GM19452 (cell line): ENCODE measurements at regions not wholly inside any gene's neighbourhood (a gene's known extent, or its start where the extent isn't known, plus 50 kb on each side); places are given as distances from the start of the nearest gene placed in this dataset.

Experiments used
- ATAC-seq: cut with Tn5 transposase; IDR thresholded peaks from one replicate; pipeline ENCODE4 v1.9.1; 2021; ENCODE audit not compliant: unreplicated experiment

DNA sequence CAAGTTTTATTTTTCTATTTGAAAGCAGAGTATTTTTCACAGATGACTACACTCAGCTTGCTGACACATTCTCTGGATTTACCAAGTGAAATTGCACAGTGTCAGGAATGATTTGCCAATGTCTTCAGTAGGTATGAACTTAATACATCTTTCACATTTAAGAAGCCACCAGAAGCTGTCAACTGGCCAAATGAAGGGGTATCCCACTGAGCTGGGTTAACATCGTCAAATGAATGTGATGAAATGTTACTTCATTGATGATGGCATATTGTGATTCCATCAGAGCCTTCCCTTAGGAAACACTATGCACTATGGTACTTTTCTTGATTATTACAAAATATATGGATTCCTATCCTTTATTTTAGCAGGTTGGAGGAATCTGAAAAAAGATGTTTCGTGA lies 592.3 kb downstream of the FGF9 start:
- no peak for ATAC-seq

DNA sequence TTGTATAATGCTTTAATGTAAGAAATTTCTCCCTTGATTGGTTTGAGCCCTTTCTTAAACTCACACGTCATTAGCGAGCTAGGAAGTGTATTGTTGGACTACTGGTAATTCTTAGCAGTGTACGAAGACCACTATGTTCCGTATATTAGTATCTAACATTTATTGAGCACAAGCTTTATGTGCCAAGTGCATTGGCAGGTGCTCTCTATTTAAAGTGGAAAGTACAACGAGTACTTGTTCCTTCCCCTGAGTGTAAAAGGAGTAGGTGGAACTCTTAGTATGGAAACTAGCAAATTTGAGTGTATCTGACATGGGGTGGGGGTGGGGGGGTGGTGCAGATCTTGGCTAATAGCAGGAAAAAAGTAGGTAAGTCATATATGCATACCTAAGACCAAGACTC lies 594.7 kb downstream of the FGF9 start:
- no peak for ATAC-seq

DNA sequence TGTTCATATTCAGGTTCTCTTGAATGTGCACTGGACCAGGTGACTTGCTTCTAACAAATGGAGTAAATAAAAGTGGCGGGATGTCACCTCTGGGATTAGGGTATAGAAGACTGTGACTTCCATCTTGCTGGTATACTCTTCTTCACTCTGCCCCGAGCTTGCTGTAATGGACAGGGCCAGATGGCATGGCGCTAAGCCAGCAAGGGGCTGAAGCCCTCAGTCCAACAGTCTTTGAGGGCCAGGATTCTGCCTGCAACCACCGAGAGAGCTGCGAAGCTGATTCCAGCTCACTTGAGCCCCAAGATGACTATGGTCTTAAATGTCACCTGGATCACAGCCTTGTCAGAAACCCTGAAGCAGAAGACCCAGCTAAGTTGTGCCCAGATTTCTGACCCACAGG lies 600.0 kb downstream of the FGF9 start:
- ATAC-seq: no peak

DNA sequence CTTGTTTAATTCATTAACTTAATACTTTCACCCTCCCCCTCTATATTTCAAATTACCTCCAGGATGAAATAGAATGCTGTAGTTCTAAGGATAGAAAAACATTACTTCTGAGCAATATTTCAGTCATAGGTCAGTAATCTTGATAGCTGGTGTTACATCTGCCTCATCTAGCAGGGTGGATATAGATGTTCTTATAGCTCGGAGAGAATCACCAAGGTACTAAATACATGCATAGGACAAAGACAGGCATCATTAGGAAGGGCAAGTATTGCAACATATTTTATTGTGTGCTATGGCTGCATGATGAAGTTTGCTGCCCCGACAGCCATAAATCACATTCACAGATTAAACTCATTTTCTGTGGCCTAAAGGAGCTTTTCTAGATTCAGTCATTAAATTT lies 601.0 kb downstream of the FGF9 start:
- no peak for ATAC-seq

DNA sequence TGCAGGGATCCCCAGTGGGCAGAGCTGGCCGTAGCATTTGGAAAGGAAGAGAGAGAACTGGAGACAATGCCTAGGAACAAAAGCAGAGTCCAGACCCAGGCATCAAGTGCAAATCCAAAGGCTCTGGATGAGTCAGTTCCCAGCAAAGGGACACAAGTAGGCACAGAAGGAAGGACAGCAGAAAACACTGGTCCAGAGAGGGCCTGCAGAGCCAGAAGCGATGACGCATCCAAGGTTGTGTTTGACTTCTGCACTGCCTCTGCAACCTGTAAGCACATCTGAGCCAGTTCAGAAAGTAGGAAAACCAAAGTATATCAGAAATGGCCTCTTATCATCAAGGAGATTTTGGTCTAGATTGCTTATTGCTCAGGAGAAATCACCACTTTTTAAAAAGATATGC lies 604.5 kb downstream of the FGF9 start:
- no peak for ATAC-seq

DNA sequence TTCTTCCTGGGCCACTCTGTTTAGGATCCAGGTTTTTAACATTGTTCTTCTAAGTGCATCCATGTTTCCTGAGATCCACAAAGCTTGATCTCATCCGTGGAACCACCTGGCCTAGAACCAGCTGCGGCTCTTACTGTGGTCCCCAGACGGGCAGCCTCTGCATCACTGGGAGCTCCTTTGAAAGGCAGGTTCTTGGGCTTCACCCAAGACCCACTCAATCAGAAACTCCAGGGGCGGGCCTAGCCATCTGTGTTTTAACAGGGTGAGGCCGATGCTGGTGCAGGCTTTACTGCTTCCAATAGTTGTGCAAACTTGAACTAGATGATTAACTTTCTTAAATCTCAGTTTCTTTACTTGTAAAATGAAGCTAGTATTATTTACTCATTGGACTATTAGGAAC lies 605.7 kb downstream of the FGF9 start:
- ATAC-seq: no peak

DNA sequence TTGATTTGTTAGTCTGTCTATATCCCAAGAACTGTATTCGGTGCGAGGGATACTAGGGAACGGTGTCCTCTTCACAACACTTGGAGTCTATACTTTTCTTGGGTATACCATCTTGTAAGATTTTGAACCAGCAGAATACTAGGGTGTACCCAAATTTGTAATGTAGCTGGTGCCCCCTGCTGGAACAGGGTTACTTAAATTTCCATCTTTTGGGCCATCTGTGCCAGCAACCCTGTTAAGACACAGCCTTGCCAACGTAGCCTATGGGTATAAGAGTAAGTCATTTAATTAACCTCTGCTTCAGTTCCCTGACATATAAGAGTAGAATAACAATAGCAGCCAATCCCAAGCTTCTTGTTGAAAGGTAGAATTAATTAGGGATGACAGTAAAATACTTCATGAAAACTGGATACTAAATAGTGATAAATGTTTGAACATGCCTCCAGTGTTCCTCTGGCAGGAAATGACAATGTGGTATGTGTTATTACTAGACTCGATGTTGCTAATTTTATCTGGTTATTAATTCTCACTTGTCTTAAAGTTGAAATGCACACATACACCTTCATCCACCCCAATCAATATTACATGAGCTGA lies 607.6 kb downstream of the FGF9 start:
- no peak for ATAC-seq

DNA sequence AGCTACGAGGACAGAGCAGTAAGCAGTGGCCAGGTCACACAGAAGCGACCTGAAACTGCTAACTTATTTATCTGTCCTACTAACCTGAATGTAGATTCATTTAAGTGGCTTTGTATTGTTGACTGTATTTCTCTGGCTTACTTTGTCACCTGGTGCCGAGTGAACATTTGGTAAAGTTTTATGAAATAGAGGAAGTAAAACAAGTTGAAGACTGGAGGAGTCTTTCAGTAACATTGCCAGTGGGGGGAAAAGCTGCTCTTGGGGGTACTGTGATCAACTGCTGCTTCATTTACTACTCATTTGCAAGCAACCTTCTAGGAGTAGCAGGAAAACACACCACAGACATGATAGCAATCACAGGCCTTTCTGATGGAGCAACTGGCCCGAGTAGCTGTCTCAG lies 615.0 kb downstream of the FGF9 start:
- ATAC-seq: no peak

DNA sequence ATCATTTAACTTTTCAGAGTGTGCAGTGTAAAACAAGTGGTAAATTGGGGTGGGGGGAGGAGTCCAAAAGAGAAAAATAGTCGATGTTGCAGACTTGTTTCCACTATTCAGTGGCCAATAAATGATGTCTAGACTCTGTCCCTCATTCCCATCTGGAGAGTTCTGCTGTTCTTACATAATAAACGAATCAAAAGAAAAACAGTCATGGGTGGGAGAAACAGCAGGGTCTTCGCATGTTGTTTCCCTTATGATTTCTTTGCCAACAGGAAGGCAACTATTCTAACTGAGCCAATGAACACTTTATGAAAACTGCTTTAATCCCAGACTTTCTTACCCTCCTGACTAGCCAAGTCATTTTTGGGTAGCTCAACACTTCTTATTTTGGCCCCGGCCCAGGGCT lies 615.5 kb downstream of the FGF9 start:
- ATAC-seq: no peak

DNA sequence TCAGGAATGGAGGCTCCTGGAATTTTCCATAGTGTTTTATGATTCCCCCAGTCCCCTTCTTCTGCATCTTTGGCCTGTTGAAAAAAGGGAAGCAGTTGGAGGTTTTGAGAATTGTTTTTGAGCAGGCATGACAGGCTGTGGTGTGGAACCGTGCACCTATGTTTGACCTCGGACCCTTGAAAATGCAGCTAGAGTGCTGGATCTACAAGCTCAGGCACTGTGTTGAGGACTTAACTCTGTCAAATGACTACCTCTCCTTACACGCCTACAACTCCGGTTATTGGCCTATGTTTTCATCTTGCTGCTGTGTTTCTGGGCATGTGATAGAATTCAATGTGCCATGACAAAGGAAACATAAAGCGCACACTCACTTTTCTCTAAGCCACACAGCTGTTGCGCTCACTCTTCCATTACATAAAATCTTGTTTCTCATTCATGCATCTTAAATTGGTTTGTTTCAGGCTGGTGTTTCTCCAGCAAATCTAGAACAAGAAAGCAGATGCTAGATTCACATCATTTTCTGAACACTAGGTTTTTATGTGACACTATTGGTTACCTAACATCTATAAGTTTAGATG lies 616.6 kb downstream of the FGF9 start:
- no peak for ATAC-seq

DNA sequence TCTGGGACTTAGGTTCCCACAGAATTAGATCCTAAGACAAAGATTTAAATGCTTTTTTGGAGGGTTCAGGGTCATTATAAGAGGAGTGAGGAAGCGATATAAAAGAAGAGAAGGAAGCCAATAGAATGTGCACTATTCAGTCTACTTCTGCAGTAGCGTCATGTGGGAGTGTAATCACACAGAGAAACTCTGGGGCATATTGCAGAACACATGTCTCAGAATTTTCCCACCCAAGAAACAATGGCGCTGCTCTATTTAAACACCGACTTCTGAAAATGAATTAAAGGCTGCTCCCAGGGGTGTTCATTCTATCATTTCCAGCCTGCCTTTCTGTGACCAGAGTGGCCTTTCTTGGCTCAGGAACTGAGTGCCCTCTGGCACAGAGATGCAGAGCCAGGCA lies 617.6 kb downstream of the FGF9 start:
- ATAC-seq: no peak

DNA sequence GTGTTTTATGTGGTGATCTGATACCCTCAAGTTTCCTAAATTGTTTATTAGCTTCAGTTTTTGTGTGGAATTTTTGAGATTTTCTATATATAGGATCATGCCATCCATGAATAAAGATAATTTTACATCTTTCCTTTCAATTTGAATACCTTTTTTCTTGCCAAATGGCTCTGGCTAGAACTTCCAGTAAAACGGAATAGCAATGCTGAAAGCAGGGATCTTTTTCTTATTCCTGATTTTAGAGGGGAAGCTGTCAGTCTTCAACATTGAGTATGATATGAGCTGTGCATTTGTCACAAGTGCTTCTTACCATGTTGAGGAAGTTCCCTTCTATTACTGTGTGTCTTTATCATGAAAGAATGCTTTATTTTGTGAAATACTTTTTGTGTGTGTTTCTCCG lies 618.8 kb downstream of the FGF9 start:
- ATAC-seq: no peak

DNA sequence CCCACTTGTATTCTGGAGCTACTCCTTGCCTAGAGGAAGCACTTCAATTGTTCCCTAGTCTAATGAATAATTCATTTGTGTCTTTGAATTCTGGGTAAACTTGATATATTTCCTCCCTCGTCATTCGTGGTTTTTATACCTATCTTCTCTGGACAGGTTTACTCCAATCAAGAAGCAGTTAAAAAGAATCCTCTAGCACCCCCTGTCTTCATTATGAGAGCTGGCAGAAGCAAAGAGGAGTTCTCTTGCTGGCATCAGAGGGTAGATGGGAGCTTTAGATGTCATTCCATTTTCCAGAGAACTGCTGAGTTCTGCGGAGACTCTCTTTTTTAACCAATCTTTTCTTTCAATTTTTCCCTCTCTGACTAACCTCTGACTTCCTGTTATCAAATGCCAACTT lies 627.7 kb downstream of the FGF9 start:
- ATAC-seq: no peak

DNA sequence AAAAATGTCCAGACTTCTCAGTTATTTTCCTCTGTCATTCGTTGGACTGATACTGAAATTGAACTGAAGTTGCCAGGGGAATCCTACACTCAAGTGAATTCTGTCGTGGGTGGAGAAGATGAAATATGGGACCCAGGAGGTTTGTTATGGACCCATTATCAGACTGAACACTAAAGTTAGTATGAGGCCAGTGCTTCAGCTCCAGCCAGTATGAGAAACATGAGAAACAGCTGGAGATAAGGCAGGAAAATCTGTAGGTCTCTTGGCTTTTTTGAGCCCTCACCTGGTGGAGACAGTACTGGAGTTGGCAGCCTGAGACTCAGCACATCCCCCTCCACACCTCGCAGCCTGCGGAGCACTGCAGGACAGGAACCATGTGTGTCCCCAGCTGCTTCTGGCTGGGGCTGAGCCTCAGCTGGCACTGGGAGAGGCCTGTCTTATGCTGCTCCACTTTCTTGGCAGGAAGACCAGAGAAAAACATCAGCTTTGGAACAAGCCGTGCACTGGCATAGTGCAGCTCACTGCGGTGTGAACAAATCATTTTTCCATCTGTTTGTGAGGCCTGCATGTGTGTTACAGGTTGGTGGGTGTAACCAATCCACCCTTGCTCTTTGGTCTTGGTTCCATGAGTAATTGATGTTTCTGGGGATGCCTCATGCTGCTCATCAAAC lies 641.0 kb downstream of the FGF9 start:
- no peak for ATAC-seq

DNA sequence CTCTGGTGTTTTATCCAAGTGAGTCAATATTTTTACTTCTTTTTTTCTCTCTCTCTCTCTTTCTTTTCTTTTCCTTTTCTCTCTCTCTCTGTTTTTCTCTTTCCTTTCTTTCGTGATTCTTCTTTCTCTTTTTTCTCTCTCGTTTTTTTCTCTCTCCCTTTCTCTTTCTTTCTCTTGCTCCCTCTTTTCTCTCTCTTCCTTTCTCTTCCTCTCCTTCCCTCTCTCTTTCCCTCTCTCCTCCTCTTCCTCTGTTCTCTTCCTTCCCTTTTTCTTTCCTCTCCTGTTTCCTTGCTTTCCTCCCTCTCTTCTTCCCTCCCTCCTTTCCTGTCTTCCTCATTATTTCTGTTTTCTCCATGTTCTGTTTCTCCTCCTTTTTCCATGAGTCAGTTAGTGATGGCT lies 641.5 kb downstream of the FGF9 start:
- no peak for ATAC-seq

DNA sequence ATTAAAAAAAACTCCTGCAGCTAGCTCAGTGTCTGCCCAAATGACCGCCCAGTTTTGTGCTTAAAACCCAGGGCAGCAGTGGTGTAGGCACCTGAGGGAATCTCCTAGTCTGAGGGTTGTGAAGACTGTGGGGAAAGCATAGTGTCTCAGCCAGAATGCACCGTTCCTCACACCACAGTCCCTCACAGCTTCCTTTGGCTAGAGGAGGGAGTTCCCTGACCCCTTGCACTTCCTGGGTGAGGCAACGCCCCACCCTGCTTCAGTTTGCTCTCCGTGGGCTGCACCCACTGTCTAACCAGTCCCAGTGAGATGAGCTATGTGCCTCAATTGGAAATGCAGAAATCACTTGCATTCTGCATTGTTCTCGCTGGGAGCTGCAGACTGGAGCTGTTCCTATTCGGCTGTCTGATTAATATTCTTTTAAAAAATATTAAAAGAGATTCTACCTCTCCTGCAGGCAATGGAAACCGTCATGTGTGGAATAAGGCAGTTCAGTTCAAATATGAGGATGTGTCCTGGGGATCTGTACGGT lies 645.7 kb downstream of the FGF9 start:
- ATAC-seq: no peak

DNA sequence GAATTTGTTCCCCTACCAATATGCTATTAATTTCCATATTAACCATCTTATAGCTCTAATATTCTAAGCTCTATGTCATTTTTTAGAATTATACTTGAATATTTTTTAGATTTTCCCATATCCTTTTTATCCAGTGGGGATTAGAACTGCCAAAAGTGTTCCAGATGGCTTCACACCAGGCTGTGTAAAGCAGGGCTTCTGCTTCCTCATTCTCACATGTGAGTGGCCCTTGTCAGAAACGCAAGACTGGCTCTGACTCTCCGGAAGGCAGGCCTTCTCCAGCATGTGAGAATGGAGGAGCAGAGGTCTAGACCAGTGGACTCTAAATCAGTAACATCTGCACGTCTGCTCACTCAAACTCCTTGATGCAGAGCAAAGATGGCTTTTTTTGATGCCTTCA lies 650.1 kb downstream of the FGF9 start:
- ATAC-seq: no peak

DNA sequence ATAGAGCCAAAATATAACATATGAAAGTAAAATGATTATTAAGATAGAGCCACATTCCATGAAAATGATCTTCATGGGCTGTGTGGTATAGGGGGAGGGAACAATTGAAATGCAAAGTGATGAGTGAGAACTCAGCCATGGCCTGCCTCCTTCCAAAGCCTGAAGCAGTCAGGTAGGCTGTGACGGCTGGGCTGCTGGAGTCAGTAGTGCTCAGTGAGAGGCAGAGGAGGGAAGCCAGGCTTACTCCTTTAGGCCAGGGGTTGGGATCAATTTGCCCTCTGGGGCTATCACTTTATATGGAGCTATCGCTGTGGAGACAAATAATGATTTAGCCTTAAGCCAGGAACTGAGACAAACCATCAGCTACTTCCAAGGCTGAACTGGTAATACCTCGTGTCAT lies 654.9 kb downstream of the FGF9 start:
- ATAC-seq: no peak

DNA sequence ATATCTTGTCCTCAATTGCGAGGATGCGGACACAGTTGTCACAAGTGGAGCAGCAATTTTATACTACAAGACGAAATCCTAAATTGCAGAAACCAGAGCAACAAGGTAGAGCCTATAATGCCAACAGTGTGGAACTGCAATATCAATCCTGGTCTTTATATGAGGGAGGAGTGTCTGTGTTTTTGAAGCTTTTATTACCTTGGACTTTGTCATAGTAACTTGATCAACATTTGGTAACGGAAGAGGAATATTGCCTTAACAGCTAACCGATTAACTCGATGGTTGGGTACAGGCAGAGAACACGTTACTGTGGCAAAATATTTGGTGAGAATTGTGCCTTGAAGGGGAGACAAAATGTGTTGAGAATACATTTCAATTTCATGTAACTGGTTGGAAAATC lies 661.5 kb downstream of the FGF9 start:
- ATAC-seq: no peak

DNA sequence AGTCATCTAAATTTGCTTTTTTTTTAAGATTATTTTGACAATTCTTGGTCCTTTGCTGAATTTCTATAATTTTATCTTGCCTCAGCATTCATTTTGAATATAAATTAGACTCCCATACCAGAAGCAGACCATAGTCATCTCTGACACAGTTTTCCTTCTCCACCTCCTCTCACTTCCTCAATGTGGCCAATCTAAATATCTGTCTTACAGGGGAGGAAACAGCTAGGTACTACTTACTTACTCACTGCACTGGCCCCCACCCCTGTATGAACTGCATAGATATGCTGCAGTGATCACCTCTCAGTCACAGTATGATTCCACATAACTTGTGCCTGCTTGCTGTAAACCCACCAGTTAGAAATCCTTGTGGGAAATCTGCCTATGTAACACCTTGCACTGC lies 665.6 kb downstream of the FGF9 start:
- no peak for ATAC-seq

DNA sequence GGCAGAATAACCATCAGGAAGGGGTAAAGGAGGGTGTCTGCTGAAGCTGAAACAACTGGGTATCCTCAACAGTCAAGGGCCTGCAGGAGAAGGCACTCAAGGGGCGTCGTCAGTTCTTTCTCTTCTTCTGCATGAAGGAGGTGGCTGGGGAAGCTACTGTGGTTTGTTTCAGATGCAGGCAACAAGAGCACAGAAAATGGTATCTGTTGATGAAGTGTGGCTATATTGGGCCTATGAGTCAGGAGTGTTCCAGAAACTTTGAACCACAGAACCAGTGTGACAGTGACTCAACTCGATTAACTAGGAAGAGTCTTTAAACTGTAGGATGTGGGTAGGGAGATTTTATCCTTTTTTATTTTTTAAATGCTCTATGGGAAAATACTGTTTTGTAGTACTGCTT lies 686.3 kb downstream of the FGF9 start:
- no peak for ATAC-seq

DNA sequence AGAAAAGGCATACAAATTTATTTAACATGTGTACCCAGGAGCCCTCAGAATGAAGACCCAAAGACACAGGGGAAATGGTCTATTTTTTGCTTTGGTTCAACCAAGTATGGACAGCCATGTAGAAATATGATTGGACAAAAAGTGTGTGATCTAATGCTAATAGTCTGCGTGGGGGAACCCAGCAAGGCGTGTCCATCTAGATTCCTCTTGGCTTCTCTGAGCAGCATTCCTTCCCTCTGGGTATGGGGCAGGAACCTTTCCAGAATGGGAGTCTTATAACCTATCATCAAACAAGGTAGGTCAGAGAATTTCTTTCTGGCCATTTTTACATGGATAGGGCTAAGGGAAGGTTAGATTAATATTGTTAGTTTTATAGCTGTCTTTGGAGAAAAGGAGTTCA lies 698.2 kb downstream of the FGF9 start:
- no peak for ATAC-seq

DNA sequence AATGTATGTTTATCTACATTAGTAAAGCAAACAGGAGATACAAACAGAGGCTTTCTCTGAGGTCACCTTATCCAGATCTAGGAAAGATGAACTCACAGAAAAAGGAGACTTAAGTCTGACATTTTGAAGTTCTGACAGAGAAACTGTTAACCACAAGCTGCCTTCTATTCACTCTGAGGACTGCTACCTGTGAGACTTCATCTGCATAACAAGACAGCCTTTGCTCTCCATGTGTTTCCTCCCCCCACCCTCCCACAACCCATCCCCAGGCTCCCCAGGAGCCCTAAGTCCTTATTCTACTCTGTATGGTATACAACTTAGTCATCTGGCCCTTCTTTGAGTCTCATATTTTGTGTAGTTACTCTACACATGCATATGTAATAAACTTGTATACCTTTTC lies 699.0 kb downstream of the FGF9 start:
- ATAC-seq: no peak
